ENCODE measurements at regions not wholly inside any gene's neighbourhood (a gene's known extent, or its start where the extent isn't known, plus 50 kb on each side); places are given as distances from the start of the nearest gene placed in this dataset.
A peak's percentile ranks its signal among the peaks of the same experiment; 100 is the strongest.

DNA sequence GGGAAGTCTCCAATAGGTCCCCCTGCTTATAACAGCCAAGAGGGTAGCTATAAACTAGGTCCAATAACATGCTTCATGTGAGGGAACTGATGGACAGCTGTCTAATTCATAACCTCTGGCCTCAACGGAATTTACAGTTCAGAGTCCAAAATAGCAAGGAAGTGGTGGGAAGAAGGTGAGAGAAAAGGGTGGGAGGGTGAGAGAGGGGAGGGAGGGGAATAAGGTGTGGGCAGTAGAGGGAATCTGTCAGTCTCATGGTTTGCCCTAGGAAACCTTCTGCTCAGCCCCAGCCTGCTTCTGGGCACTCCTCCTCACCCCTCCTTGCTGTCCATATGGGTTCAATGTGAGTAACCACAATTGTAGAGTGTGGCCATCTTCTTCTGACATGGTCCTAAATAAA lies 133.4 kb upstream of the ADO start:
- H3K4me3 ChIP-seq (replicated peaks; ENCODE audit: low read depth, low read length) = no peak overlapping the region
- no peak for DNase-seq (ENCODE audit: low read depth)
- TF ChIP-seq, protein P1, sequence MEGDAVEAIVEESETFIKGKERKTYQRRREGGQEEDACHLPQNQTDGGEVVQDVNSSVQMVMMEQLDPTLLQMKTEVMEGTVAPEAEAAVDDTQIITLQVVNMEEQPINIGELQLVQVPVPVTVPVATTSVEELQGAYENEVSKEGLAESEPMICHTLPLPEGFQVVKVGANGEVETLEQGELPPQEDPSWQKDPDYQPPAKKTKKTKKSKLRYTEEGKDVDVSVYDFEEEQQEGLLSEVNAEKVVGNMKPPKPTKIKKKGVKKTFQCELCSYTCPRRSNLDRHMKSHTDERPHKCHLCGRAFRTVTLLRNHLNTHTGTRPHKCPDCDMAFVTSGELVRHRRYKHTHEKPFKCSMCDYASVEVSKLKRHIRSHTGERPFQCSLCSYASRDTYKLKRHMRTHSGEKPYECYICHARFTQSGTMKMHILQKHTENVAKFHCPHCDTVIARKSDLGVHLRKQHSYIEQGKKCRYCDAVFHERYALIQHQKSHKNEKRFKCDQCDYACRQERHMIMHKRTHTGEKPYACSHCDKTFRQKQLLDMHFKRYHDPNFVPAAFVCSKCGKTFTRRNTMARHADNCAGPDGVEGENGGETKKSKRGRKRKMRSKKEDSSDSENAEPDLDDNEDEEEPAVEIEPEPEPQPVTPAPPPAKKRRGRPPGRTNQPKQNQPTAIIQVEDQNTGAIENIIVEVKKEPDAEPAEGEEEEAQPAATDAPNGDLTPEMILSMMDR (IDR thresholded peaks at IDR 0.05; ENCODE audit: low read length, missing control alignments) = no peak

DNA sequence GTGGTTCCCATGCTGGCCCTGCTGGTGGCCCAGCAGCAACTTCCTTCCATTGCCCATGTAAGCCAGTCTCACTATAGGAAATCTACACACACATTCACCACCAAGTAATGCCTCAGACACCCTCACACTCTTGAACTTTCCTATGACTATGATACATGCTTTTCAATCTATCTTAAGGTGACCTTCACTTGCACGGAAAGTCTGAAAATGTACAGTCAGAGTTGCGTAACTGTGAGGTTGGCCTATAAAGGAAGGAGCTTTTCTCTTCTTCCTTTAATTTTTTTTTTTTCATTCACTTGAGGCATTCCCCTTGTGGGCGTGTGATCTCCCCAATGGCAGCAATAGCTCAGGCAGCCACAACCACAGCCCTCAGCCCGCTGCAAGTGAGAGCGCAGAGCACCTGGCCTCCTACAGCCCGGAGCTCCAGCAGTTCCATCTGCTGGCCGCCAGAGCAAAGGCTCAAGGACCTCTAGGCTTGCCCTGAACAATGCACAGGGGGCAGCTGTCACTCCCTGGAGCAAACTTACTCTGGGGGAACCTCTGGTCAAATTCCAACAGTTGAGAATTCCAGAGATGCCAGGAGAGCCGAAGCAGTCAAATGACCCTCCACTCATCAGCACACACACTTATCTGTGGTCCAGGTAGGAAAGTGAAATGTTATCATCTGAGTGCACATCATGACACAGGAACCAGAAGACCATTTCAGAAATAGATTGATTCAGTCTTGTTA lies 123.1 kb upstream of the ADO start:
- no peak overlapping the region for H3K4me3 ChIP-seq (replicated peaks; ENCODE audit: low read depth, low read length)
- TF ChIP-seq, protein P1 (IDR thresholded peaks at IDR 0.05; ENCODE audit: low read length, missing control alignments) = no peak
- DNase-seq (ENCODE audit: low read depth) = no peak

DNA sequence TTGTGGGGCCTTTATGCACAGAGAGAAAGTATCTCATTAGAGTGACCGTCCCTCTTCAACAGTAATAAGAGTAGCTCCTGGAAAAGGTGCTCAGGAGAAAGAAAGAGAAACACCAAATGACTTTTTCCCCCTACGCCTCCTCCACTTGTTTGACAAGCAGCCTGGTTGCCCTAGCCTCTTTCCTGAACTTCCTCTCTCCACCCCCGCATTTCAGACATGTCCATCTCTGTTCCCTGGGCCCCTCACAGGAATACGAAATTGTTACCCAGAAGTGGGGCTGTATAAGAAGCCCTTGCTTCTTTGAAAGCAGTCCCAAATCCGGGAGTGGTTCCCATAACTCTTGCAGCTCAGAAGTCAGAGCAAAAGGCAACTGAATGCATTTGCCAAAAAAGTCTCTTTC lies 119.6 kb upstream of the ADO start:
- no peak for DNase-seq (ENCODE audit: low read depth)
- no peak overlapping the region for H3K4me3 ChIP-seq (replicated peaks; ENCODE audit: low read depth, low read length)
- TF ChIP-seq, protein P1 (IDR thresholded peaks at IDR 0.05; ENCODE audit: low read length, missing control alignments) = no peak

DNA sequence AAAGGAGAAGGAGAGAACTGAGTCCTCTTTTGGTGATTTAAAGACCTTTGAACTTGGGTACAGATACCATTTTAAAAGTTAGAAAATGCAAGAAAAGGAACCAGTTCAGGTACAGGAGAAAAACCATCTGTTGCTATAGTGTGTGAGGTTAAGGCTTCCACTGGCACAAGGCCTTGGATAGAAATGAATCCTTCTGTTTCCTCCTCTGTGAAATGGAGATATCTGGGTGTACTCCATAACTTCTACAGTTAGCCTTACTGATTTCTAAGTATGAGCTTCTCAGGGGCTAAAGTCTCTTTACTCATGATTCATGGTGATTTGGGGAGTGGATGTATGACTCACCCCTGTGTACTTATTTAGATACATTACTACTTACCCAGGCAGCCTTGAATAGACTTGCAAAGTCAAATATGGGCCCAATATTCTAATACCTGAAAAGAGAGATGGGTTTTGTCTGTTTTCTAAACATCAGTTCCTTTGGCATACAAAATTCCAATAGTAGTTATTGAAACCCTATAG lies 117.2 kb upstream of the ADO start:
- no peak overlapping the region for H3K4me3 ChIP-seq (replicated peaks; ENCODE audit: low read depth, low read length)
- TF ChIP-seq, protein P1 (IDR thresholded peaks at IDR 0.05; ENCODE audit: low read length, missing control alignments) = no peak
- peak; percentile 18 for DNase-seq (ENCODE audit: low read depth)

DNA sequence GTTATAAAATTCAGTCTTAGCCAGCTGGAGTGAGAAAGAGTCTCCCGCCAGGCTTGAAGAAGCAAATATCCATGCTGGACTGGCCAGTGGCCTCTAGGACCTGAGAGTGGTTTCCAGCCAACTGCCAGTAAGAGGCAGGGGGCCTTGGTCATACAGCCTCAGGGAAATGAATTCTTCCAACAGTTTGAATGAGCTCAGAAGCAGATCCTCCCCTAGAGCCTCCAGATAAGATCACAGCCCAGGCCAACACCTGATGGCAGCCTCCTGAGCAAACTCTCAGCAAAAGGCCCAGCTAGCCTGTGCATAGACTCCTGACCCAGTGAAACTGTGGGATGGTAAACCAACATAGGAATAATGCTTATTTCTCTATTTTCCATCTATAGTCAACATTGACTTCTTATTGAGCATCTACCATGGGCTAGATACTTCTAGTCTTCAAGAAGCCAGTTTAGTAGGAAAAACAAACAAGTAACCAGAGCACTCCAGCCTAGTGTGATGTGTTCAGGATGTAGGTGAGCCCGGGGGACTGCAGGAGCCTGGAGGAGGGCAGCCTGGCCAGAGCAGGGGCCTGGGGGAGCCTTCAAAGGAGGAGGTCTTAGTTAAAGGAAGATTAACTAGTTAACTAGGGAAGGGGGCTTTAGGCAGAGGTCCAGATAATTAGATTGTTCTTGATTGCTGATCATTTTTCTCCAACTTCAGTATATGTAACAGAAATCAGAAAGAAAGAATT lies 115.4 kb upstream of the ADO start:
- no peak overlapping the region for H3K4me3 ChIP-seq (replicated peaks; ENCODE audit: low read depth, low read length)
- DNase-seq (ENCODE audit: low read depth) = no peak
- TF ChIP-seq, protein P1 (IDR thresholded peaks at IDR 0.05; ENCODE audit: low read length, missing control alignments) = no peak

DNA sequence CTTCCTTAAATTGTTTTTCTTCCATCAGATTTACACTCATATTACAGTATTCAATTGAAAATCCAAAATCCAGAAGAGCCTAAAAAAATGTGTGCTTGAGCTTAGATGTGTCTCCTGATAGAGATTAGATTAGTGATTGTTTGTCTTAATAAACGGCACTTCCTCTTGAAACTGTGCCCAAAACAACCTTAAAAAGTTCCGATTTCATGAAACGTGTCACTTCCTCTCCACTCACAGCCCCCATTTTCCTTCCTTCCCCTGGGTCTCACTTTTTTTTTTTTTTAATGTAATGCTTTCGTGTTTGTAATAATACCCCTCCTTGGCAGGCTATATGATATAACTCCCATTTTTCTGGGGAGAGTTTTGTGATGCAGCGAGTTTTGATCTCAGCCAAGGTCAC lies 114.8 kb upstream of the ADO start:
- no peak overlapping the region for H3K4me3 ChIP-seq (replicated peaks; ENCODE audit: low read depth, low read length)
- DNase-seq (ENCODE audit: low read depth) = no peak
- TF ChIP-seq, protein P1 (IDR thresholded peaks at IDR 0.05; ENCODE audit: low read length, missing control alignments) = no peak
